ENCODE measurements at regions not wholly inside any gene's neighbourhood (a gene's known extent, or its start where the extent isn't known, plus 50 kb on each side); places are given as distances from the start of the nearest gene placed in this dataset.

GRCh38 chr7:46524350-46524749 is 603.3 kb upstream of the IGFBP3 start:
- Histone ChIP-seq H3K9me3 (ENCODE audit: control extremely low read depth in 1 of 3, control insufficient read depth in 2 of 3, insufficient read depth in 1 of 3, low read length in 2 of 3) (peaks cover 0 to 6% (median 4%) of the 10 kb centered on the region in 3 donors), H3K4me1 (ENCODE audit: control insufficient read depth in 2 of 2, insufficient read depth in 2 of 2, low read length in 2 of 2) (no peaks in the 10 kb centered on the region), H2AFZ (ENCODE audit: insufficient read depth, low read depth, low read length, poor library complexity, severe bottlenecking) (no peak overlapping the region), H3K9ac (ENCODE audit: low read length) (no peak overlapping the region), H3K79me2 (ENCODE audit: control insufficient read depth, insufficient read depth, low read length) (no peaks in the 10 kb centered on the region), H4K20me1 (ENCODE audit: control insufficient read depth, insufficient read depth, low read length, poor library complexity, severe bottlenecking) (no peaks in the 10 kb centered on the region), H3K4me3 (ENCODE audit: control extremely low read depth in 1 of 5, extremely low read depth in 1 of 5, insufficient read depth in 1 of 5, low read depth in 2 of 5, low read length in 4 of 5) (no peak overlapping the region), H3K27me3 (replicated peaks in 1 of 4; ENCODE audit: control extremely low read depth in 1 of 4, control insufficient read depth in 3 of 4, insufficient read depth in 4 of 4, low read length in 3 of 4) (no peaks in the 10 kb centered on the region), H3K36me3 (replicated peaks in 1 of 2; ENCODE audit: control extremely low read depth in 1 of 2, control insufficient read depth in 1 of 2, extremely low read depth in 1 of 2, insufficient read depth in 2 of 2, low read length in 1 of 2) (no peaks in the 10 kb centered on the region), H3K4me2 (replicated peaks; ENCODE audit: low read depth, low read length, poor library complexity, severe bottlenecking) (no peak overlapping the region), H3K27ac (ENCODE audit: low read length in 2 of 2) (no peak overlapping the region)
- DNase-seq (no peak), ATAC-seq (ENCODE audit: low read depth) (no peak)
- no peak for TF ChIP-seq CTCF (IDR thresholded peaks at IDR 0.05)
- no peak for TF ChIP-seq EZH2 (IDR thresholded peaks at IDR 0.05; ENCODE audit: borderline replicate concordance, insufficient read depth, low read depth, low read length, poor library complexity, severe bottlenecking)
- intact Hi-C loops (cut with micrococcal nuclease), result no loop called here
- Mint-ChIP-seq H3K9me3 (ENCODE audit: insufficient read depth) (peaks cover 5% of the 10 kb centered on the region), H3K4me3 (no peak overlapping the region), H3K27ac (no peak overlapping the region), H3K4me1 (no peaks in the 10 kb centered on the region), H3K27me3 (no peaks in the 10 kb centered on the region)
- ChIA-PET CTCF (no interaction called here), POLR2A (no interaction called here)

GRCh38 chr7:46522354-46522906 is 601.4 kb upstream of the IGFBP3 start:
- no peak overlapping the region for H3K4me2 ChIP-seq (replicated peaks; ENCODE audit: low read depth, low read length, poor library complexity, severe bottlenecking)
- H3K4me3 ChIP-seq (ENCODE audit: control extremely low read depth in 1 of 5, extremely low read depth in 1 of 5, insufficient read depth in 1 of 5, low read depth in 2 of 5, low read length in 4 of 5), result no peak overlapping the region
- H4K20me1 ChIP-seq (ENCODE audit: control insufficient read depth, insufficient read depth, low read length, poor library complexity, severe bottlenecking), result no peaks in the 10 kb centered on the region
- H3K27me3 ChIP-seq (replicated peaks in 1 of 4; ENCODE audit: control extremely low read depth in 1 of 4, control insufficient read depth in 3 of 4, insufficient read depth in 4 of 4, low read length in 3 of 4), result no peaks in the 10 kb centered on the region
- no peak for TF ChIP-seq CTCF (IDR thresholded peaks at IDR 0.05)
- no peak for TF ChIP-seq EZH2 (IDR thresholded peaks at IDR 0.05; ENCODE audit: borderline replicate concordance, insufficient read depth, low read depth, low read length, poor library complexity, severe bottlenecking)
- peaks cover 3% of the 10 kb centered on the region for H3K9me3 Mint-ChIP-seq (ENCODE audit: insufficient read depth)
- H2AFZ ChIP-seq (ENCODE audit: insufficient read depth, low read depth, low read length, poor library complexity, severe bottlenecking), result no peak overlapping the region
- DNase-seq (no peak), ATAC-seq (ENCODE audit: low read depth) (no peak)
- H3K27ac ChIP-seq (ENCODE audit: low read length in 2 of 2), result no peak overlapping the region
- H3K4me3 Mint-ChIP-seq, result no peak overlapping the region
- no peak overlapping the region for H3K27ac Mint-ChIP-seq
- no peaks in the 10 kb centered on the region for H3K4me1 Mint-ChIP-seq
- no peaks in the 10 kb centered on the region for H3K4me1 ChIP-seq (ENCODE audit: control insufficient read depth in 2 of 2, insufficient read depth in 2 of 2, low read length in 2 of 2)
- 73% methylated on average over 5 of the region's 8 CpGs for WGBS (ENCODE audit: insufficient coverage)
- intact Hi-C loops (cut with micrococcal nuclease), result no loop called here
- no peaks in the 10 kb centered on the region for H3K27me3 Mint-ChIP-seq
- peaks cover 0 to 2% (median 0%) of the 10 kb centered on the region in 3 donors for H3K9me3 ChIP-seq (ENCODE audit: control extremely low read depth in 1 of 3, control insufficient read depth in 2 of 3, insufficient read depth in 1 of 3, low read length in 2 of 3)
- no peaks in the 10 kb centered on the region for H3K79me2 ChIP-seq (ENCODE audit: control insufficient read depth, insufficient read depth, low read length)
- ChIA-PET CTCF (no interaction called here), POLR2A (no interaction called here)
- H3K36me3 ChIP-seq (replicated peaks in 1 of 2; ENCODE audit: control extremely low read depth in 1 of 2, control insufficient read depth in 1 of 2, extremely low read depth in 1 of 2, insufficient read depth in 2 of 2, low read length in 1 of 2), result no peaks in the 10 kb centered on the region
- H3K9ac ChIP-seq (ENCODE audit: low read length), result no peak overlapping the region
